Inflammatory macrophage treated with lipopolysaccharide for 4 hours (primary cell): ENCODE measurements at regions not wholly inside any gene's neighbourhood (a gene's known extent, or its start where the extent isn't known, plus 50 kb on each side); places are given as distances from the start of the nearest gene placed in this dataset.
"Not testable (repeated sequence)": the region's sequence is repeated elsewhere in the genome, so short reads cannot be mapped to it uniquely, and the experiment has no call there.

ENCODE experiments used
- DNase-seq: peaks from one replicate; pipeline ENCODE4 v3.0.0-alpha.2; 2020

GRCh38 chr1:105004515-105004914, 1254.8 kb downstream of the AMY1C start:
- DNase-seq, result no peak

GRCh38 chr1:105005594-105006195, 1256.0 kb downstream of the AMY1C start:
- DNase-seq, result no peak

DNA sequence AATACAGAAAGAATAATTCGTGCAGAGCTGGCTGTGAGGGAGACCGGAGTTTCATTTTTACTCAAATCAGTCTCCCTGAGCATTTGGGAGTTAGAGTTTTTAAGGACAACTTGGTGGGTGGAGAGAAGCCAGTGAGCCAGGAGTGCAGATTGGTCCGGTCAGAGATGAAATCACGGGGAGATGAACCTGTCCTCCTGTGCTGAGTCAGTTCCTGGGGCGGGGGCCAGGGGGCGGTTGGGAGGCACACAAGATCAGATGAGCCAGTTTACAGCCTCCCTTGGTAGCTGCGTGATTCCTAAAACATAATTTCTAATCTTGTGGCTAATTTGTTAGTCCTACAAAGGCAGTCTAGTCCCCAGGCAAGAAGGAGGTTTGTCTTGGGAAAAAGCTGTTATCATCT, 1267.9 kb downstream of the AMY1C start:
- no peak for DNase-seq

GRCh38 chr1:105023719-105024118, 1274.0 kb downstream of the AMY1C start:
- DNase-seq, result no peak

DNA sequence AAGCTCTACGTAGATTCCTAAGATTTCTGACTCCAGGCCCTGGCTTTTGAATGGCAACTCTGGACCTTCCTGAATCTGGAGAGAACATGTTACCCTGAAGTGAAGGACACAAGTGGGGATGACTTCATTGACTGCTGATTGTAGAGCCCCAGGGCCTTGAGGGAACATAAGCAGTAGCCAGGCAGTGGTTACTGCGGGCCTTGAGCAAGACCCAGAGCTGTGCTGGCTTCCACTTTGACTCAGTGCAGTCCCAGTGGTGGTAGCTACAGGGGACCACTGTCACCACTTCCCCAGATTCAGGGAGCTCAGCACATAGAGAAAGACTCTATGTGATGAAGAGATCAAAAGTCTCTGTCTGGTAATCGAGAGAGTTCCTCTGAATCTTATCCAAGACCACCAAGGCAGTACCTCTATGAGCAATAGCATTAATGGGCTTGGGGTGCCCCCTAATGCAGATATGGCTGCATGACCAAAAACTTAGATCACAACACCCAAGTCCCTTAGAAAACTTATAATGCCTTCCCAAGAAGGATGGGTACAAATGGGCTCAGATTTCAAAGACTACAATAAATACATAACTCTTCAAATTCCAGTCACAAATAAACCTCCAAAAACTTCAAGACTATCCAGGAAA, 1278.3 kb downstream of the AMY1C start:
- no peak for DNase-seq

DNA sequence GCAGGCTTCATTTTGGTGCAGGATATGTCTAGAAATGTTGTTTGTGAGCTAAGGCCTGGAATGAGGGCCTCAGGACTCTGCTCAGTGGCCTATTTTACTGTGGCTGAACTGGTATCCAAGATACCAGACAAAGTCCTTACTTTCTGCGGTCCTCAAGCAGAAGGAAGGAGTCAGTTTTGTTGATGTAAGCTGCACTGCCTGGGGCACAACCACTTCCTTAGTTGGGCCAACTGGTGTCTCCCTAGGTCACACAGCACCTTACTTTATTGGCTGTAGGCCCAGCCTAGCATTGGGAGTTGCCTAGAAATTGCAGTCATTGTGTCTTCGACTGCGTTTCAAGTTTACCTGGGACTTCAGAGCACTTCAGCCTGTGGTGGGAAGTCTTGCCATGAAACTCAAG, 1322.7 kb downstream of the AMY1C start:
- DNase-seq, result no peak

- no peak for DNase-seq
These were observed 1323.2 kb downstream of the AMY1C start for GRCh38 chr1:105072850-105073249.

DNA sequence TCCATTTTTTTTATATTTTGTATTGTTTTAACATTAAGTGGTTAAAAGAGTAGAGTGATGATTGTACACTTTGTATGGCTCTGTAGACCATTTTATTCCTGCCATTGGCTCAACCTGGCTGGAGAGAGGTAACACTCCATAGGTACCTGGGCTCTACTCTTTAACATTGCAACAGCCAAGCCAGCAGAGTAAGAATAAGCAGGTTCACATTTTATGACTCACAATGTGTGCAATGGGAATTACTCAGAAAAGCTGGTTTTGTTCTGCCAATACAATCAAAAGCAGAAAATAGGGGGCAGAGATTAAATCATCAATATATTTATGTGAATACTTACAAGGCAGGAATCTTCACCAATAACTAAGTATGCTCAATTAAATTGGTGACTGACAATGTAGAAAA, 1324.0 kb downstream of the AMY1C start:
- no peak for DNase-seq

DNA sequence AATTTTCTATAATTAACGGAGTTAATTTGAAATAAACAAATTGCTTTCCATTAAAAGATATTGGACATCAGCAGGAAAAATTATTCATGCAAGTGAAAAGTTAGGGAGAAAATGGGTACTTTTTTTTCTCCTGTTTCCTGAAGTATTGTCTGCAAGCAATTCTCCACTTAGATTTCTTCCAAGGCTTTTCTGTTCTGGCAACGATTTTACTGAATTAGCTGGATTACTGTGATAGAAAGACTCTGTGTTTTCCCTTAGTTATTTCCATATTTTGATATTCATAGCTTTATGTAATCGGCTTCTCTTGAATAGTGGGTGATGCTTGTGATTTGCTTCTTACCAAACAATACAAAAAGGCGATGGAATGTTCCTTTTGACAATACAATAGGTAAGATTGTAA, 1333.9 kb downstream of the AMY1C start:
- no peak for DNase-seq

- no peak for DNase-seq
These were observed 1337.8 kb downstream of the AMY1C start for GRCh38 chr1:105087506-105087905.

- DNase-seq, result no peak
These were observed 1338.5 kb downstream of the AMY1C start for GRCh38 chr1:105088166-105088565.

DNA sequence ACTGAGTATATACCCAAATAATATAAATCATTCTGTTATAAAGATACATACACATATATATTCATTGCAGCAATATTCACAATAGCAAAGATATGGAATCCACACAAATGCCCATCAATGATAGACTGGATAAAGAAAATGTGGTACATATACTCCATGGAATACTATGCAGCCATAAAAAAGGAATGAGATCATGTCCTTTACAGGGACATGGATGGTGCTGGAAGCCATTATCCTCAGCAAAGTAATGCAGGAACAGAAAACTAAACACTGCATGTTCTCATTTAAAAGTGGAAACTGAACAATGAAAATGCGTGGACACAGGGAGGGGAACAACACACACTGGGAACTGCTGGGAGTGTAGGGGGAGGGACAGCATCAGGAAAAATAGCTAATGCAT, 1344.2 kb downstream of the AMY1C start:
- DNase-seq, result not testable (repeated sequence)

DNA sequence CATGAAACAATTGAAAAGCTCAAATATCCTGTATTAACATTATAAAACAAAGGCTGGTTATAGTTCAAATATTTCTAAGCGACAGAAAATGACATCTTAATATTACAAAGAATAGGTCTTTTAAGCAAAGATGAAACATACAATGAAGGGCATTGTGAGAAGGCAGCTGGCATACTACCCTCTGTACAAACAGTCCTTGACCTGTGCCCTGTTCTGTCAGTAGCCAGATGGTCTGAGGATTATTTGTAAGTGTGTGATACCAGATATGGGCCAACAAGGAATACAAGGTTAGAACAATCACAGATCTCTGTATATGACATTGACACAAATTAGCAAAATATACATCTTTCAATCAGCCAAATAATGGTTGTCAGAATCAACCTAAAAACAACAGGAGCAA, 1350.4 kb downstream of the AMY1C start:
- DNase-seq, result no peak

DNA sequence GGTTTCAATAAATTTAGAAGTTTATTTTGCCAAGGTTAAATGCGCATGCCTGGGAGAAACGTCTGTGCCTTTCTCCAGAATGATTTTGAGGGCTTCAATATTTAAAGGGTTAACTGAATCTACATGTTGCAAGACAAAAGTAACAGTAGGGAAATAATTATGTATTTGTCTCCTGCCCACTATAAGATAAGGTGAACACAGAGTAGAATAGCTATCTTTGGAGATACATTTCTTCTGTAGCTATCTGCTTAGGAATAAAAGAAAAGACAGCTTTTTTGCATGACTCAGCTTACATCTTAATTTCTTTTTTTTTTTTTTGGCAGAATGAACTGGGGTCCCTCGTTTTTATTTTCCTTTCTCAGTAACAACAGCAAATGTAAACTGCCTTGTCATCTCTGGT, 1351.6 kb downstream of the AMY1C start:
- DNase-seq, result no peak

- DNase-seq, result no peak
These were observed 1352.7 kb downstream of the AMY1C start for GRCh38 chr1:105102371-105102770.

DNA sequence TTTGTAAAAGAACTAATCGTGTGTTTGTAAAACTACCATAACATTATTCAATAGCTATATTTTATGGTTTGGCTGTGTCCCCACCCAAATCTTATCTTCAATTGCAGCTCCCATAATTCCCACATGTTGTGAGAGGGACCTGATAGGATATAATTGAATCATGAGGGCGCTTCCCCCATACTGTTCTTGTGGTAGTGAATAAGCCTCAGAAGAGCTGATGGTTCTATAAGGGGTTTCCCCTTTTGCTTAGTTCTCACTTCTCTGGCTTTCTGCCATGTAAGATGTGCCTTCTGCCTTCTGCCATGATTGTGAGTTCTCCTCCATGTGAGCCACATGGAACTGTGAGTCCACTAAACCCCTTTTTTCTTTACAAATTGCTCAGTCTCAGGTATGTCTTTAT, 1372.3 kb downstream of the AMY1C start:
- DNase-seq, result no peak

GRCh38 chr1:105137543-105138457, 1388.1 kb downstream of the AMY1C start:
- DNase-seq, result no peak

GRCh38 chr1:105138458-105138893, 1388.8 kb downstream of the AMY1C start:
- no peak for DNase-seq

GRCh38 chr1:105172788-105173187, 1423.1 kb downstream of the AMY1C start:
- DNase-seq, result no peak

DNA sequence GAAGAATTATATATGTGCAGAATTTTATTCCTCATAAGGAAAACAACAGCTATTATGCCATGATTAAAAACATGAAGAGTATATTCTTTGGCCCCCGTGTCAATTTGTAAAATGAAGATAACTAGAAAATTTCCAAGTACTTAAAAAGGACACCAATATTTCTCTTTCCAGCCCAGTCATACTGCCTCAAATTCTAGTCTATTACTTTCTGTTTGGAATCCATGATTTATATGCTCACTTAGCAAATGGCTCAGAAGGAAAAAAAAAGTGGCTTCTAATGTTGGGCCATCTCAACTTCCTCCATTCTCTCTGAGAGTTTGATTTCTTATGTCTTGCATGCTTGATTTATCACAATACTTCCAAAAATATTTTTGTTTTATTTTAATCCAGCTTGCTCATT, 1431.1 kb downstream of the AMY1C start:
- no peak for DNase-seq

GRCh38 chr1:105204836-105205371, 1455.2 kb downstream of the AMY1C start:
- no peak for DNase-seq

- no peak for DNase-seq
These were observed 1458.9 kb downstream of the AMY1C start for GRCh38 chr1:105208581-105208980.

DNA sequence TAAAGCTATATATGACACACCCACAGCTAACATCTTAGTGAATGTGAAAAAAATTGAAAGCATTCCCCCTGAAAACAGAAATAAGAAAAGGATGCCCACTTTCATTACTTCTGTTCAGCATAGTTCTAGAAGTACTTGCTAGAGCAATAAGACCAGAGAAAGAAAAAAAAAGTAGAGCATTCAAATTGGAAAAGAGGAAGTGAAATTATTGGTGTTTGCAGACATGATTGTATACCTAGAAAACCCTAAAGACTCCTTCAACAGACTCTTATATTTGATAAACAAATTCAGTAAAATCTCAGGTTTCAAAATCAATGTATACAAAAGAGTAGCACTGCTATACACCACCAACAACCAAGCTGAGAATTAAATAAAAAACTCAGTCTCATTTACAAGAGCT, 1461.0 kb downstream of the AMY1C start:
- DNase-seq, result no peak

GRCh38 chr1:105231378-105231777, 1481.7 kb downstream of the AMY1C start:
- no peak for DNase-seq
